Stomach (tissue), 4 donors: ENCODE measurements at regions not wholly inside any gene's neighbourhood (a gene's known extent, or its start where the extent isn't known, plus 50 kb on each side); places are given as distances from the start of the nearest gene placed in this dataset.

Experiments used
- POLR2AphosphoS5 ChIP-seq, 3 donors: sonication (generic); formaldehyde crosslinking; IDR thresholded peaks; one replicate each; pipeline ENCODE4 v1.6.1; 2016; ENCODE audit warnings: antibody characterized with exemption in 3 of 3
- TF ChIP-seq, protein P1 (sequence below), 7 experiments: fragments of 450-650 bp in 4 of 7; fragments of 200-600 bp in 3 of 7; sonication (generic) in 3 of 7; IDR thresholded peaks; one replicate each; pipeline ENCODE4 v1.5.1; 2016 to 2019; ENCODE audit warnings: antibody characterized with exemption in 7 of 7, control low read depth in 2 of 7, mild to moderate bottlenecking in 1 of 7

- TF ChIP-seq, protein P1, sequence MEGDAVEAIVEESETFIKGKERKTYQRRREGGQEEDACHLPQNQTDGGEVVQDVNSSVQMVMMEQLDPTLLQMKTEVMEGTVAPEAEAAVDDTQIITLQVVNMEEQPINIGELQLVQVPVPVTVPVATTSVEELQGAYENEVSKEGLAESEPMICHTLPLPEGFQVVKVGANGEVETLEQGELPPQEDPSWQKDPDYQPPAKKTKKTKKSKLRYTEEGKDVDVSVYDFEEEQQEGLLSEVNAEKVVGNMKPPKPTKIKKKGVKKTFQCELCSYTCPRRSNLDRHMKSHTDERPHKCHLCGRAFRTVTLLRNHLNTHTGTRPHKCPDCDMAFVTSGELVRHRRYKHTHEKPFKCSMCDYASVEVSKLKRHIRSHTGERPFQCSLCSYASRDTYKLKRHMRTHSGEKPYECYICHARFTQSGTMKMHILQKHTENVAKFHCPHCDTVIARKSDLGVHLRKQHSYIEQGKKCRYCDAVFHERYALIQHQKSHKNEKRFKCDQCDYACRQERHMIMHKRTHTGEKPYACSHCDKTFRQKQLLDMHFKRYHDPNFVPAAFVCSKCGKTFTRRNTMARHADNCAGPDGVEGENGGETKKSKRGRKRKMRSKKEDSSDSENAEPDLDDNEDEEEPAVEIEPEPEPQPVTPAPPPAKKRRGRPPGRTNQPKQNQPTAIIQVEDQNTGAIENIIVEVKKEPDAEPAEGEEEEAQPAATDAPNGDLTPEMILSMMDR (IDR thresholded peaks at IDR 0.05): no peak
- no peak for TF ChIP-seq POLR2AphosphoS5 (IDR thresholded peaks at IDR 0.05)
Observed at GRCh38 chr5:143976055-143976454, 164.1 kb downstream of the HMHB1 start.
